ENCODE measurements at regions not wholly inside any gene's neighbourhood (a gene's known extent, or its start where the extent isn't known, plus 50 kb on each side); places are given as distances from the start of the nearest gene placed in this dataset.

DNA sequence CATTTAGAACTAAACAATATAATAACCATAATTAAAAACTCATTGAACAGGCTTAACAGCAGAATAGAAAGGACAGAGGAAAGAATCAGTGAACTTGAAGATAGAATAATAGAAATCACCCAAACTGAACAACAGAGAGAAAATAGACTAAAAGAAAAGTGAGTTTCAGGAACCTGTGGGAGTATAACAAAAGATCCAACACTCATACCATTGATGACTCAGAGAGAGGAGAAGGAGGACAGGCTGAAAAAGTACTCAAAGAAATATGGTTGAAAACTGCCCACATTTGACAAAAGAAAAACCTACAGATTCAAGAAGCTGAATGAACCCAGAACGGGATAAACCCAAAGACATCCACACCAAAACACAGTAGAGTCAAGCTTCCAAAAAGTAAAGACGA is 54.2 kb upstream of the FMNL2 start:
- H3K4me1 ChIP-seq (ENCODE audit: control insufficient read depth, extremely low read depth, insufficient read depth, low read length), result no peaks in the 10 kb centered on the region
- no peak overlapping the region for H3K4me2 ChIP-seq (ENCODE audit: insufficient read depth, low read length)
- no peak overlapping the region for H3K9ac ChIP-seq (replicated peaks; ENCODE audit: extremely low read depth, insufficient read depth, low read length)
- no peaks in the 10 kb centered on the region for H3K9me1 ChIP-seq (replicated peaks; ENCODE audit: control insufficient read depth, extremely low read depth, insufficient read depth, low read length)
- dilution Hi-C loops (cut with MboI; ENCODE audit: extremely low pct_ligation_motif_present, low sequenced_read_pairs), result no loop called here
- intact Hi-C loops (cut with micrococcal nuclease), result no loop called here
- ChIA-PET CTCF (no interaction called here), POLR2A (no interaction called here)
- H3K9me3 ChIP-seq (replicated peaks; ENCODE audit: control insufficient read depth, insufficient read depth, low read length), result no peaks in the 10 kb centered on the region
- no peak for TF ChIP-seq POLR2A (IDR thresholded peaks at IDR 0.05; ENCODE audit: low read depth, low read length)
- no peak for TF ChIP-seq GATA2 (IDR thresholded peaks at IDR 0.05; ENCODE audit: insufficient read depth, insufficient read length, low read depth, low read length)
- TF ChIP-seq, protein P1, sequence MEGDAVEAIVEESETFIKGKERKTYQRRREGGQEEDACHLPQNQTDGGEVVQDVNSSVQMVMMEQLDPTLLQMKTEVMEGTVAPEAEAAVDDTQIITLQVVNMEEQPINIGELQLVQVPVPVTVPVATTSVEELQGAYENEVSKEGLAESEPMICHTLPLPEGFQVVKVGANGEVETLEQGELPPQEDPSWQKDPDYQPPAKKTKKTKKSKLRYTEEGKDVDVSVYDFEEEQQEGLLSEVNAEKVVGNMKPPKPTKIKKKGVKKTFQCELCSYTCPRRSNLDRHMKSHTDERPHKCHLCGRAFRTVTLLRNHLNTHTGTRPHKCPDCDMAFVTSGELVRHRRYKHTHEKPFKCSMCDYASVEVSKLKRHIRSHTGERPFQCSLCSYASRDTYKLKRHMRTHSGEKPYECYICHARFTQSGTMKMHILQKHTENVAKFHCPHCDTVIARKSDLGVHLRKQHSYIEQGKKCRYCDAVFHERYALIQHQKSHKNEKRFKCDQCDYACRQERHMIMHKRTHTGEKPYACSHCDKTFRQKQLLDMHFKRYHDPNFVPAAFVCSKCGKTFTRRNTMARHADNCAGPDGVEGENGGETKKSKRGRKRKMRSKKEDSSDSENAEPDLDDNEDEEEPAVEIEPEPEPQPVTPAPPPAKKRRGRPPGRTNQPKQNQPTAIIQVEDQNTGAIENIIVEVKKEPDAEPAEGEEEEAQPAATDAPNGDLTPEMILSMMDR (IDR thresholded peaks at IDR 0.05; ENCODE audit: extremely low read depth in 1 of 2, insufficient read depth in 1 of 2, low read depth in 1 of 2, low read length in 2 of 2), result no peak
- TF ChIP-seq, protein P2, sequence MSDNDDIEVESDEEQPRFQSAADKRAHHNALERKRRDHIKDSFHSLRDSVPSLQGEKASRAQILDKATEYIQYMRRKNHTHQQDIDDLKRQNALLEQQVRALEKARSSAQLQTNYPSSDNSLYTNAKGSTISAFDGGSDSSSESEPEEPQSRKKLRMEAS (IDR thresholded peaks at IDR 0.05; ENCODE audit: insufficient read depth, insufficient read length), result no peak
- TF ChIP-seq EZH2 (IDR thresholded peaks at IDR 0.05; ENCODE audit: borderline replicate concordance, low read depth, low read length, severe bottlenecking), result no peak
- no peak overlapping the region for H3K4me3 ChIP-seq (replicated peaks in 1 of 3; ENCODE audit: insufficient read depth in 1 of 3, low read depth in 1 of 3, low read length in 3 of 3)
- FAIRE-seq, result no peak
- no peaks in the 10 kb centered on the region for H4K20me1 ChIP-seq (replicated peaks; ENCODE audit: control insufficient read depth, extremely low read depth, insufficient read depth, low read length)
- no TSS peak for BruUV-seq (replicated peaks)
- H3K79me2 ChIP-seq (ENCODE audit: control insufficient read depth, insufficient read depth, low read length), result no peaks in the 10 kb centered on the region
- H3K27ac ChIP-seq (ENCODE audit: insufficient read depth, low read depth, low read length), result no peak overlapping the region
- no peaks in the 10 kb centered on the region for H3K36me3 ChIP-seq (ENCODE audit: control insufficient read depth in 2 of 2, extremely low read depth in 1 of 2, insufficient read depth in 2 of 2, low read length in 2 of 2)
- H3K27me3 ChIP-seq (ENCODE audit: control insufficient read depth in 2 of 2, insufficient read depth in 2 of 2, low read length in 2 of 2), result peaks cover 17 to 18% of the 10 kb centered on the region in 2 experiments
- H2AFZ ChIP-seq (ENCODE audit: low read depth, low read length), result no peak overlapping the region
- DNase-seq (ENCODE audit: low read depth, low spot score), result no peak

DNA sequence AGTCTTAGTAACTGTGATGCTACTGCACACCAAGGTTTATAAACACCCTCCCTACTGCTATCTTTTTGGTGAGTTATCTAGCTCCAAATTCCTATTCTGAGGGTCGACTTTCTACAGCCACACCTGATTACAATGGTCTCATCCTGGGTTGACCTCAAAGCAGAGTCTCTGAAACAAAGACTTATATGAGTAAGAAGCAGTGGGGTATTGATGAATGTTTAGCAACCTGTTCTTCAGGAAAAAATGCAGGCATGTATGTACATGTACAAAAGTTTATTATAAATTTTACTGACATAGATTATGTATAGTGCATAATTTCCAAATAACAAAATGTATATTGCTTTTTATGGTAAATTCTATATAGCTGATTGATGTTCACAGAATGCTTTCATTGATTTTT is 51.6 kb upstream of the FMNL2 start:
- Histone ChIP-seq H4K20me1 (replicated peaks; ENCODE audit: control insufficient read depth, extremely low read depth, insufficient read depth, low read length) (no peaks in the 10 kb centered on the region), H3K27ac (ENCODE audit: insufficient read depth, low read depth, low read length) (no peak overlapping the region), H3K4me2 (ENCODE audit: insufficient read depth, low read length) (no peak overlapping the region), H3K4me3 (replicated peaks in 1 of 3; ENCODE audit: insufficient read depth in 1 of 3, low read depth in 1 of 3, low read length in 3 of 3) (no peak overlapping the region), H2AFZ (ENCODE audit: low read depth, low read length) (no peak overlapping the region), H3K9me3 (replicated peaks; ENCODE audit: control insufficient read depth, insufficient read depth, low read length) (no peaks in the 10 kb centered on the region), H3K9ac (replicated peaks; ENCODE audit: extremely low read depth, insufficient read depth, low read length) (no peak overlapping the region), H3K27me3 (ENCODE audit: control insufficient read depth in 2 of 2, insufficient read depth in 2 of 2, low read length in 2 of 2) (peaks cover 17 to 18% of the 10 kb centered on the region in 2 experiments), H3K9me1 (replicated peaks; ENCODE audit: control insufficient read depth, extremely low read depth, insufficient read depth, low read length) (no peaks in the 10 kb centered on the region), H3K4me1 (ENCODE audit: control insufficient read depth, extremely low read depth, insufficient read depth, low read length) (no peaks in the 10 kb centered on the region), H3K79me2 (ENCODE audit: control insufficient read depth, insufficient read depth, low read length) (no peaks in the 10 kb centered on the region), H3K36me3 (ENCODE audit: control insufficient read depth in 2 of 2, extremely low read depth in 1 of 2, insufficient read depth in 2 of 2, low read length in 2 of 2) (no peaks in the 10 kb centered on the region)
- ChIA-PET CTCF (interaction anchor here (0.6 to 1.6 kb wide), 3 partner anchors 11 to 352 kb away, joined by 3 to 4 read pairs (median 3); no protein-coding TSS in a partner anchor), POLR2A (no interaction called here)
- dilution Hi-C loops (cut with MboI; ENCODE audit: extremely low pct_ligation_motif_present, low sequenced_read_pairs) (no loop called here), intact Hi-C loops (cut with micrococcal nuclease) (no loop called here)
- FAIRE-seq (no peak), DNase-seq (ENCODE audit: low read depth, low spot score) (no peak)
- no peak for TF ChIP-seq POLR2AphosphoS5 (IDR thresholded peaks at IDR 0.05; ENCODE audit: insufficient read depth, low read depth, low read length)
- TF ChIP-seq GATA2 (IDR thresholded peaks at IDR 0.05; ENCODE audit: insufficient read depth, insufficient read length, low read depth, low read length), result no peak
- TF ChIP-seq, protein P1 (IDR thresholded peaks at IDR 0.05; ENCODE audit: extremely low read depth in 1 of 2, insufficient read depth in 1 of 2, low read depth in 1 of 2, low read length in 2 of 2), result no peak
- no peak for TF ChIP-seq POLR2A (IDR thresholded peaks at IDR 0.05; ENCODE audit: low read depth, low read length)
- TF ChIP-seq EZH2 (IDR thresholded peaks at IDR 0.05; ENCODE audit: borderline replicate concordance, low read depth, low read length, severe bottlenecking), result no peak
- no peak for TF ChIP-seq JUN (IDR thresholded peaks at IDR 0.05; ENCODE audit: borderline replicate concordance, insufficient read depth, insufficient read length, low read depth)
- TF ChIP-seq, protein P2 (IDR thresholded peaks at IDR 0.05; ENCODE audit: insufficient read depth, insufficient read length), result no peak
- no peak for TF ChIP-seq FOS (IDR thresholded peaks at IDR 0.05; ENCODE audit: borderline replicate concordance, insufficient read depth, low read length)
- TF ChIP-seq MYC (IDR thresholded peaks at IDR 0.05; ENCODE audit: low read depth, low read length), result no peak
- no TSS peak for BruUV-seq (replicated peaks)
